Liver (tissue), 8 donors: ENCODE measurements at regions not wholly inside any gene's neighbourhood (a gene's known extent, or its start where the extent isn't known, plus 50 kb on each side); places are given as distances from the start of the nearest gene placed in this dataset.

Experiments used
- DNase-seq: peaks from one replicate; pipeline ENCODE4 v3.0.0-alpha.2; 2017; ENCODE audit warnings: low spot score
- H3K27ac ChIP-seq, 2 donors: one replicate each; pipeline ENCODE4 v1.7.0; 2013; ENCODE audit warnings: inconsistent platforms in 2 of 2, low read length in 2 of 2, control low read depth in 1 of 2, low read depth in 1 of 2, mild to moderate bottlenecking in 1 of 2
- H3K27me3 ChIP-seq, 4 donors: one replicate each; pipeline versions ENCODE4 v1.6.1 to v1.7.0; 2013; ENCODE audit warnings: low read length in 3 of 4, inconsistent platforms in 1 of 4, mild to moderate bottlenecking in 1 of 4, moderate library complexity in 1 of 4; ENCODE audit not compliant: control insufficient read depth in 4 of 4, insufficient read depth in 4 of 4
- H3K36me3 ChIP-seq, 4 donors: one replicate each; pipeline versions ENCODE4 v1.6.1 to v1.7.0; 2013; ENCODE audit warnings: low read length in 3 of 4, mild to moderate bottlenecking in 3 of 4, low read depth in 1 of 4, moderate library complexity in 1 of 4; ENCODE audit not compliant: control insufficient read depth in 4 of 4, insufficient read depth in 3 of 4
- H3K4me1 ChIP-seq, 4 donors: one replicate each; pipeline versions ENCODE4 v1.6.1 to v1.7.0; 2013; ENCODE audit warnings: low read length in 3 of 4, mild to moderate bottlenecking in 3 of 4, moderate library complexity in 1 of 4; ENCODE audit not compliant: control insufficient read depth in 4 of 4, insufficient read depth in 4 of 4
- H3K4me3 ChIP-seq, 3 donors: one replicate each; pipeline versions ENCODE4 v1.6.1 to v1.7.0; 2013; ENCODE audit warnings: low read length in 3 of 3, control low read depth in 1 of 3, low read depth in 1 of 3, mild to moderate bottlenecking in 1 of 3
- H3K9ac ChIP-seq, 2 donors: one replicate each; pipeline ENCODE4 v1.7.0; 2013; ENCODE audit warnings: low read length in 2 of 2, mild to moderate bottlenecking in 2 of 2, moderate library complexity in 2 of 2, control low read depth in 1 of 2, low read depth in 1 of 2
- H3K9me3 ChIP-seq, 4 donors: one replicate each; pipeline versions ENCODE4 v1.6.1 to v1.7.0; 2013; ENCODE audit warnings: low read length in 3 of 4; ENCODE audit not compliant: control insufficient read depth in 4 of 4
- ATF3 ChIP-seq: IDR thresholded peaks from 2 replicates; pipeline ENCODE4 v1.6.1; 2016; ENCODE audit warnings: antibody characterized with exemption
- CTCF ChIP-seq: fragments of 150-350 bp; IDR thresholded peaks from 2 replicates; pipeline ENCODE4 v1.5.1; 2017; ENCODE audit warnings: improper control_type of control experiment, low read depth, low read length; ENCODE audit not compliant: missing input control
- EGR1 ChIP-seq, 2 donors: IDR thresholded peaks; 2 replicates each; pipeline ENCODE4 v1.6.1; 2016 to 2018; ENCODE audit warnings: antibody characterized with exemption in 2 of 2, low read depth in 2 of 2
- FOXA1 ChIP-seq: IDR thresholded peaks from 2 replicates; pipeline ENCODE4 v1.6.1; 2016; ENCODE audit warnings: antibody characterized with exemption
- FOXA2 ChIP-seq: IDR thresholded peaks from 2 replicates; pipeline ENCODE4 v1.6.1; 2016; ENCODE audit warnings: antibody characterized with exemption
- GABPA ChIP-seq, 2 donors: IDR thresholded peaks in 1 of 2; conservative IDR thresholded peaks in 1 of 2; 2 replicates each; pipeline ENCODE4 v1.6.1; 2016; ENCODE audit warnings: antibody characterized with exemption in 2 of 2, mild to moderate bottlenecking in 1 of 2, moderate library complexity in 1 of 2
- HNF4A ChIP-seq, 2 donors: conservative IDR thresholded peaks; 2 replicates each; pipeline ENCODE4 v1.6.1; 2016; ENCODE audit warnings: antibody characterized with exemption in 2 of 2, mild to moderate bottlenecking in 2 of 2
- HNF4G ChIP-seq: IDR thresholded peaks from 2 replicates; pipeline ENCODE4 v1.6.1; 2016; ENCODE audit warnings: antibody characterized with exemption
- JUND ChIP-seq, 2 donors: IDR thresholded peaks; 2 replicates each; pipeline ENCODE4 v1.6.1; 2016; ENCODE audit warnings: antibody characterized with exemption in 2 of 2
- MAX ChIP-seq: IDR thresholded peaks from 2 replicates; pipeline ENCODE4 v1.6.1; 2016; ENCODE audit warnings: antibody characterized with exemption
- NR2F2 ChIP-seq: IDR thresholded peaks from 2 replicates; pipeline ENCODE4 v1.6.1; 2016; ENCODE audit warnings: antibody characterized with exemption
- RAD21 ChIP-seq, 2 donors: IDR thresholded peaks; 2 replicates each; pipeline ENCODE4 v1.6.1; 2016; ENCODE audit warnings: antibody characterized with exemption in 2 of 2, mild to moderate bottlenecking in 2 of 2
- REST ChIP-seq: IDR thresholded peaks from 2 replicates; pipeline ENCODE4 v1.6.1; 2016; ENCODE audit warnings: antibody characterized with exemption, mild to moderate bottlenecking
- TAF1 ChIP-seq: conservative IDR thresholded peaks from 2 replicates; pipeline ENCODE4 v1.6.1; 2016; ENCODE audit warnings: antibody characterized with exemption, mild to moderate bottlenecking
- ZBTB33 ChIP-seq: IDR thresholded peaks from 2 replicates; pipeline ENCODE4 v1.6.1; 2016; ENCODE audit warnings: antibody characterized with exemption
- WGBS: extraction: QIAGEN DNeasy Blood & Tissue Kit; methylation state at CpG from one replicate; pipeline ENCODE4 v1.1.7; 2013; 5-methylcytosine and 5-hydroxymethylcytosine counted together
- donor health status: healthy.
- donor health status: healthy.
- donor health status: healthy.
- donor health status: healthy.
- donor health status: healthy.

- H3K4me3 ChIP-seq, result no peak overlapping the region
- no peak for DNase-seq
- TF ChIP-seq CTCF (no peak), HNF4A (conservative IDR thresholded peaks at IDR 0.05) (no peak), NR2F2 (no peak), ATF3 (no peak), FOXA1 (no peak), JUND (IDR thresholded peaks at IDR 0.05) (no peak), GABPA (IDR thresholded peaks at IDR 0.05 in 1 of 2, conservative IDR thresholded peaks at IDR 0.05 in 1 of 2) (no peak), TAF1 (no peak), EGR1 (IDR thresholded peaks at IDR 0.05; ENCODE audit: low read depth in 2 of 2) (no peak), RAD21 (IDR thresholded peaks at IDR 0.05) (no peak), HNF4G (no peak), REST (no peak), FOXA2 (no peak), ZBTB33 (no peak), MAX (no peak)
- H3K36me3 ChIP-seq, result no peaks in the 10 kb centered on the region
- 39% methylated on average over 2 of the region's 2 CpGs for WGBS
- H3K9ac ChIP-seq, result no peak overlapping the region
- no peak overlapping the region for H3K27ac ChIP-seq
- H3K4me1 ChIP-seq, result no peaks in the 10 kb centered on the region
- H3K9me3 ChIP-seq, result no peaks in the 10 kb centered on the region
- peaks cover 0 to 5% (median 2%) of the 10 kb centered on the region in 4 donors for H3K27me3 ChIP-seq
Measured at GRCh38 chr12:67085699-67086098, 183.5 kb upstream of the CAND1 start.

- TF ChIP-seq CTCF (no peak), HNF4A (conservative IDR thresholded peaks at IDR 0.05) (no peak), REST (no peak), GABPA (IDR thresholded peaks at IDR 0.05 in 1 of 2, conservative IDR thresholded peaks at IDR 0.05 in 1 of 2) (no peak), FOXA1 (no peak), EGR1 (IDR thresholded peaks at IDR 0.05; ENCODE audit: low read depth in 2 of 2) (no peak), JUND (IDR thresholded peaks at IDR 0.05) (no peak), TAF1 (no peak), MAX (no peak)
- no peak overlapping the region for H3K4me3 ChIP-seq
- 49% methylated on average over 2 of the region's 2 CpGs for whole genome bisulfite sequencing
Measured at GRCh38 chr12:67086116-67086515, 183.0 kb upstream of the CAND1 start.

More at GRCh38 chr12:67086116-67086515, 183.0 kb upstream of the CAND1 start:
- Histone ChIP-seq H3K36me3 (no peaks in the 10 kb centered on the region), H3K27ac (no peak overlapping the region), H3K27me3 (peaks cover 0 to 5% (median 2%) of the 10 kb centered on the region in 4 donors), H3K4me1 (no peaks in the 10 kb centered on the region), H3K9me3 (no peaks in the 10 kb centered on the region), H3K9ac (no peak overlapping the region)
- DNase-seq, result no peak
